HepG2 (cell line): ENCODE measurements at regions not wholly inside any gene's neighbourhood (a gene's known extent, or its start where the extent isn't known, plus 50 kb on each side); places are given as distances from the start of the nearest gene placed in this dataset.

Source experiments
- ATAC-seq: fragments of 200-7000 bp; cut with Tn5 transposase; 3 replicates; pipeline ENCODE4 v1.9.1; 2020; ENCODE audit warnings: mild to moderate bottlenecking, moderate library complexity
- BruUV-seq: library from RNA; stranded (reverse); fragments of 400-500 nt; replicated peaks from 2 replicates; lab custom pipeline; 2021; lab: Mats Ljungman, UMichigan
- CTCF ChIA-PET: fragments of 300-600 bp; formaldehyde crosslinking; extraction: SDS; loops from one replicate; lab custom pipeline; 2021; ENCODE audit warnings: low total read pairs, inconsistent platforms, low intra/inter-chr PET ratio; lab: Yijun Ruan, JAX
- POLR2A ChIA-PET: fragments of 350-600 bp; sonication (Branson Sonifier 250); formaldehyde crosslinking; loops from one replicate; lab custom pipeline; 2020; ENCODE audit warnings: antibody characterized with exemption, inconsistent platforms; lab: Yijun Ruan, JAX
- DNase-seq: peaks from one replicate; pipeline ENCODE4 v3.0.0-alpha.2; 2015; ENCODE audit warnings: low spot score
- FAIRE-seq: peaks from 3 replicates; lab custom pipeline; 2011; peaks lifted over from hg19 to GRCh38; lab: Jason Lieb, UNC
- H2AFZ ChIP-seq: one replicate; pipeline ENCODE4 v1.6.1; 2011; ENCODE audit warnings: low read length, inconsistent platforms
- H3K27ac ChIP-seq: fragments of 300-600 bp; 3 replicates; pipeline ENCODE4 v1.8.0; 2011; ENCODE audit warnings: mixed run types, mild to moderate bottlenecking, mixed read lengths, low read length, inconsistent platforms; ENCODE audit not compliant: insufficient read depth; ENCODE audit errors: extremely low read length
- H3K27me3 ChIP-seq, 2 experiments: fragments of 200-600 bp in 1 of 2; 2 replicates in 1 of 2; 3 replicates in 1 of 2; pipeline versions ENCODE4 v1.6.0 to v1.8.0; 2011; ENCODE audit warnings: low read length in 2 of 2, mild to moderate bottlenecking in 2 of 2, moderate library complexity in 2 of 2, inconsistent platforms in 1 of 2; ENCODE audit not compliant: insufficient read depth in 2 of 2, control insufficient read depth in 1 of 2
- H3K36me3 ChIP-seq, 2 experiments: fragments of 200-600 bp in 1 of 2; replicated peaks in 1 of 2; 2 replicates in 1 of 2; 3 replicates in 1 of 2; pipeline versions ENCODE4 v1.5.1 to v1.8.0; 2011; ENCODE audit warnings: low read length in 2 of 2, inconsistent platforms in 1 of 2; ENCODE audit not compliant: insufficient read depth in 2 of 2, control insufficient read depth in 1 of 2
- H3K4me1 ChIP-seq: 2 replicates; pipeline ENCODE4 v1.5.1; 2012; ENCODE audit warnings: low read length, inconsistent platforms; ENCODE audit not compliant: insufficient read depth
- H3K4me2 ChIP-seq: 2 replicates; pipeline ENCODE4 v1.6.0; 2011; ENCODE audit warnings: low read depth, low read length, inconsistent platforms
- H3K4me3 ChIP-seq, 3 experiments: fragments of 200-600 bp in 1 of 3; sonication (generic), shearing (Covaris generic) in 1 of 3; replicated peaks in 1 of 3; 2 replicates each; pipeline ENCODE4 v1.5.1; 2011 to 2016; ENCODE audit warnings: low read length in 3 of 3, inconsistent platforms in 2 of 3, low read depth in 2 of 3, mild to moderate bottlenecking in 2 of 3, control low read depth in 1 of 3, mixed read lengths in 1 of 3; ENCODE audit not compliant: insufficient read depth in 1 of 3
- H3K79me2 ChIP-seq: one replicate; pipeline ENCODE4 v1.6.1; 2011; ENCODE audit warnings: low read length, inconsistent platforms; ENCODE audit not compliant: insufficient read depth
- H3K9ac ChIP-seq: 2 replicates; pipeline ENCODE4 v1.6.0; 2011; ENCODE audit warnings: mild to moderate bottlenecking, low read depth, low read length, inconsistent platforms; ENCODE audit not compliant: insufficient read depth
- H3K9me3 ChIP-seq: 2 replicates; pipeline ENCODE4 v1.5.1; 2012; ENCODE audit warnings: mild to moderate bottlenecking, low read length
- H4K20me1 ChIP-seq: 2 replicates; pipeline ENCODE4 v1.6.0; 2011; ENCODE audit warnings: inconsistent platforms, mild to moderate bottlenecking, low read length, moderate library complexity; ENCODE audit not compliant: insufficient read depth
- AGO1 ChIP-seq: fragments of 200-400 bp; formaldehyde crosslinking; IDR thresholded peaks from 2 replicates; pipeline ENCODE4 v1.6.1; 2017; ENCODE audit warnings: mild to moderate bottlenecking, low read depth, low read length, moderate library complexity; ENCODE audit not compliant: poor library complexity, severe bottlenecking
- AKAP8 ChIP-seq: sonication (generic); formaldehyde crosslinking; IDR thresholded peaks from 2 replicates; pipeline ENCODE4 v1.5.1; 2020; ENCODE audit warnings: mild to moderate bottlenecking, missing genetic modification reagents
- HIVEP1 ChIP-seq: sonication (generic); formaldehyde crosslinking; IDR thresholded peaks from 2 replicates; pipeline ENCODE4 v1.4.0; 2020; ENCODE audit warnings: mild to moderate bottlenecking, missing genetic modification reagents
- MYC ChIP-seq: sonication (generic); formaldehyde crosslinking; IDR thresholded peaks from 2 replicates; pipeline ENCODE4 v1.9.0; 2021; ENCODE audit warnings: missing genetic modification reagents, borderline replicate concordance
- PHF20 ChIP-seq: sonication (generic); formaldehyde crosslinking; IDR thresholded peaks from 2 replicates; pipeline ENCODE4 v1.5.0; 2020; ENCODE audit warnings: mild to moderate bottlenecking, missing genetic modification reagents
- SMYD3 ChIP-seq: sonication (generic); formaldehyde crosslinking; IDR thresholded peaks from 2 replicates; pipeline ENCODE4 v1.8.1; 2023; ENCODE audit warnings: mild to moderate bottlenecking, missing genetic modification reagents
- TEAD2 ChIP-seq: sonication (generic); formaldehyde crosslinking; IDR thresholded peaks from 2 replicates; pipeline ENCODE4 v1.9.0; 2021; ENCODE audit warnings: missing genetic modification reagents
- ZBTB46 ChIP-seq: sonication (generic); formaldehyde crosslinking; IDR thresholded peaks from 2 replicates; pipeline ENCODE4 v1.4.0; 2020; ENCODE audit warnings: mild to moderate bottlenecking, missing genetic modification reagents, borderline replicate concordance
- ZFP90 ChIP-seq: sonication (generic); formaldehyde crosslinking; IDR thresholded peaks from 2 replicates; pipeline ENCODE4 v1.8.0; 2022; ENCODE audit warnings: missing genetic modification reagents, mild to moderate bottlenecking, inconsistent platforms, borderline replicate concordance
- ZNF224 ChIP-seq: sonication (generic); formaldehyde crosslinking; IDR thresholded peaks from 2 replicates; pipeline ENCODE4 v1.5.0; 2020; ENCODE audit warnings: mild to moderate bottlenecking, missing genetic modification reagents
- ZNF256 ChIP-seq: sonication (generic); formaldehyde crosslinking; conservative IDR thresholded peaks from 2 replicates; pipeline ENCODE4 v1.4.0; 2020; ENCODE audit warnings: missing genetic modification reagents
- ZNF331 ChIP-seq: sonication (generic); formaldehyde crosslinking; IDR thresholded peaks from 2 replicates; pipeline ENCODE4 v1.4.0; 2020; ENCODE audit warnings: missing genetic modification reagents
- ZNF33A ChIP-seq: sonication (generic); formaldehyde crosslinking; IDR thresholded peaks from 2 replicates; pipeline ENCODE4 v1.5.1; 2020; ENCODE audit warnings: missing genetic modification reagents, mild to moderate bottlenecking, moderate library complexity, borderline replicate concordance
- ZNF354B ChIP-seq: sonication (generic); formaldehyde crosslinking; IDR thresholded peaks from 2 replicates; pipeline ENCODE4 v1.8.0; 2022; ENCODE audit warnings: mild to moderate bottlenecking, missing genetic modification reagents
- ZNF547 ChIP-seq: sonication (generic); formaldehyde crosslinking; IDR thresholded peaks from 2 replicates; pipeline ENCODE4 v1.5.1; 2020; ENCODE audit warnings: mild to moderate bottlenecking, missing genetic modification reagents
- ZNF552 ChIP-seq: sonication (generic); formaldehyde crosslinking; IDR thresholded peaks from 2 replicates; pipeline ENCODE4 v1.9.0; 2022; ENCODE audit warnings: missing genetic modification reagents, mild to moderate bottlenecking, borderline replicate concordance
- WGBS: methylation state at CpG from one replicate; pipeline ENCODE4 v1.1.6; 2017; ENCODE audit warnings: low lambda C conversion rate; 5-methylcytosine and 5-hydroxymethylcytosine counted together
- in situ Hi-C: cut with HindIII; loops from 2 replicates; pipeline ENCODE4 v1.10.0; 2017; ENCODE audit warnings: low pct_unique_long_range_greater_than_20kb; ENCODE audit not compliant: extremely low pct_ligation_motif_present
- intact Hi-C: fragments of 100-400 bp; cut with micrococcal nuclease; formaldehyde crosslinking; loops from one replicate; pipeline ENCODE4 v1.10.0; 2022; ENCODE audit not compliant: unreplicated experiment
- TF ChIP-seq, protein P1 (sequence below): sonication (generic); formaldehyde crosslinking; IDR thresholded peaks from 2 replicates; pipeline ENCODE4 v1.4.0; 2020; ENCODE audit warnings: missing genetic modification reagents

DNA sequence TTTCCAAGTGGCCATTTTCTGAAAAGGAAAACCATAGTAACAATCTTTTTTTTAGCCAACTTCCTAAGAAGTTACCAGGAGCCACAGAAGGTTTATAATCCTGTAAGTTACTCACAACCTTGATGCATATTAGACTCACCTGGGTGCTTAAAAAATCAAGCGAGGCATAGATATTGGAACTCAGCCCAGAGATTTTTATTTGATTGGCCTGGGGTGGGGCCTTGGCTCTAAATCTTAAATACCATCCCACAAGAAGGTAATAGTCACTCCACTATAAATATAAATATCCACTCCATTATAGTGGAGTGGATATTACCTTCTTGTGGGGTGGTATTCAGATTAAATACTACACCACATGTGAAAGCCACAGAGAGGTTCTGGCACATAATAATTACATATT is 429.6 kb downstream of the RFC3 start:
- no peak for ATAC-seq

GRCh38 chr13:34249546-34250039 is 431.6 kb downstream of the RFC3 start:
- intact Hi-C loops, result no loop called here
- ChIA-PET CTCF (no interaction called here), POLR2A (no interaction called here)
- H3K36me3 ChIP-seq, result no peaks in the 10 kb centered on the region
- 27% methylated on average over 3 of the region's 3 CpGs for WGBS
- no peaks in the 10 kb centered on the region for H3K79me2 ChIP-seq
- no peak overlapping the region for H2AFZ ChIP-seq
- no peak overlapping the region for H3K4me3 ChIP-seq
- H4K20me1 ChIP-seq, result no peaks in the 10 kb centered on the region
- no peak overlapping the region for H3K4me2 ChIP-seq
- H3K4me1 ChIP-seq, result no peaks in the 10 kb centered on the region
- in situ Hi-C loops, result no loop called here
- no peak for FAIRE-seq
- no peaks in the 10 kb centered on the region for H3K27me3 ChIP-seq
- ATAC-seq, result no peak
- no peak for DNase-seq
- H3K9me3 ChIP-seq, result no peaks in the 10 kb centered on the region
- no TSS peak for BruUV-seq
- H3K9ac ChIP-seq, result no peak overlapping the region
- H3K27ac ChIP-seq, result no peak overlapping the region
- TF ChIP-seq TEAD2 (no peak), ZNF354B (CRISPR knock-in tag) (no peak), SMYD3 (no peak), HIVEP1 (CRISPR knock-in tag) (no peak), PHF20 (CRISPR knock-in tag) (no peak), ZNF331 (CRISPR knock-in tag) (no peak), ZNF224 (CRISPR knock-in tag) (no peak), ZNF552 (CRISPR knock-in tag) (no peak), ZNF547 (CRISPR knock-in tag) (no peak), ZFP90 (CRISPR knock-in tag) (no peak)
- TF ChIP-seq, protein P1, sequence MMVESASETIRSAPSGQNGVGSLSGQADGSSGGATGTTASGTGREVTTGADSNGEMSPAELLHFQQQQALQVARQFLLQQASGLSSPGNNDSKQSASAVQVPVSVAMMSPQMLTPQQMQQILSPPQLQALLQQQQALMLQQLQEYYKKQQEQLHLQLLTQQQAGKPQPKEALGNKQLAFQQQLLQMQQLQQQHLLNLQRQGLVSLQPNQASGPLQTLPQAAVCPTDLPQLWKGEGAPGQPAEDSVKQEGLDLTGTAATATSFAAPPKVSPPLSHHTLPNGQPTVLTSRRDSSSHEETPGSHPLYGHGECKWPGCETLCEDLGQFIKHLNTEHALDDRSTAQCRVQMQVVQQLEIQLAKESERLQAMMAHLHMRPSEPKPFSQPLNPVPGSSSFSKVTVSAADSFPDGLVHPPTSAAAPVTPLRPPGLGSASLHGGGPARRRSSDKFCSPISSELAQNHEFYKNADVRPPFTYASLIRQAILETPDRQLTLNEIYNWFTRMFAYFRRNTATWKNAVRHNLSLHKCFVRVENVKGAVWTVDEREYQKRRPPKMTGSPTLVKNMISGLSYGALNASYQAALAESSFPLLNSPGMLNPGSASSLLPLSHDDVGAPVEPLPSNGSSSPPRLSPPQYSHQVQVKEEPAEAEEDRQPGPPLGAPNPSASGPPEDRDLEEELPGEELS (CRISPR knock-in tag), result no peak

More for the DNA sequence above, 429.6 kb downstream of the RFC3 start:
- Histone ChIP-seq H3K4me3 (no peak overlapping the region), H3K9ac (no peak overlapping the region), H3K4me1 (no peaks in the 10 kb centered on the region), H3K79me2 (no peaks in the 10 kb centered on the region), H3K4me2 (no peak overlapping the region), H3K9me3 (no peaks in the 10 kb centered on the region), H3K27ac (no peak overlapping the region), H3K36me3 (no peaks in the 10 kb centered on the region), H4K20me1 (no peaks in the 10 kb centered on the region), H3K27me3 (no peaks in the 10 kb centered on the region), H2AFZ (no peak overlapping the region)
- ChIA-PET POLR2A (interaction anchor here (0.6 kb wide), 1 partner anchor 28 kb away, joined by 3 read pairs; no protein-coding TSS in a partner anchor), CTCF (no interaction called here)
- no TSS peak for BruUV-seq
- no peak for DNase-seq
- FAIRE-seq, result no peak
- TF ChIP-seq ZNF256 (CRISPR knock-in tag) (no peak), MYC (CRISPR knock-in tag) (no peak), ZNF33A (CRISPR knock-in tag) (no peak), TEAD2 (no peak), AKAP8 (no peak), ZBTB46 (no peak), AGO1 (no peak)
- intact Hi-C loops, result no loop called here
- WGBS, result 0% methylated on average over 1 of the region's 1 CpG
- in situ Hi-C loops, result no loop called here
